ENCODE measurements at regions not wholly inside any gene's neighbourhood (a gene's known extent, or its start where the extent isn't known, plus 50 kb on each side); places are given as distances from the start of the nearest gene placed in this dataset.

- Histone ChIP-seq H2AFZ (ENCODE audit: low read depth, low read length) (no peak overlapping the region), H3K36me3 (ENCODE audit: control insufficient read depth, insufficient read depth, low read length) (no peaks in the 10 kb centered on the region), H3K27ac (ENCODE audit: extremely low read depth, low read depth, low read length) (no peak overlapping the region), H3K9me3 (replicated peaks; ENCODE audit: control insufficient read depth, insufficient read depth, low read depth, low read length) (no peaks in the 10 kb centered on the region; the same call in 1 of the 2 replicates), H3K27me3 (ENCODE audit: control insufficient read depth in 2 of 2, insufficient read depth in 2 of 2, low read length in 2 of 2) (no peaks in the 10 kb centered on the region), H3K4me2 (ENCODE audit: insufficient read depth, low read length) (no peak overlapping the region), H3K4me1 (replicated peaks in 1 of 2; ENCODE audit: control insufficient read depth in 2 of 2, insufficient read depth in 2 of 2, low read length in 2 of 2) (no peaks in the 10 kb centered on the region), H3K9ac (ENCODE audit: insufficient read depth in 1 of 2, low read depth in 2 of 2, low read length in 2 of 2) (no peak overlapping the region), H4K20me1 (replicated peaks; ENCODE audit: control insufficient read depth, insufficient read depth, low read length) (no peaks in the 10 kb centered on the region), H3K4me3 (no peak overlapping the region), H3K9me1 (ENCODE audit: control insufficient read depth, insufficient read depth, low read length) (no peaks in the 10 kb centered on the region), H3K79me2 (ENCODE audit: control insufficient read depth, insufficient read depth, low read length) (no peaks in the 10 kb centered on the region)
- no peak for ATAC-seq
- ChIA-PET CTCF (ENCODE audit: low intra/inter-chr PET ratio) (no interaction called here), POLR2A (interaction anchor here (1.2 kb wide), 1 partner anchor 11 kb away, joined by 3 read pairs; no protein-coding TSS in a partner anchor)
- no peak for FAIRE-seq
- BruUV-seq (replicated peaks): no TSS peak
- WGBS (ENCODE audit: insufficient coverage, low coverage, missing lambda C conversion rate): 2% methylated on average over 6 of the region's 6 CpGs
- intact Hi-C loops (cut with micrococcal nuclease) (no loop called here), in situ Hi-C loops (cut with MboI) (no loop called here)
- no peak for DNase-seq (ENCODE audit: extremely low read depth in 1 of 4, low spot score in 3 of 4)
- no peak for TF ChIP-seq CBX3 (IDR thresholded peaks at IDR 0.05; ENCODE audit: borderline replicate concordance in 1 of 2, low read length in 2 of 2)
- TF ChIP-seq ZNF134 (CRISPR knock-in tag; conservative IDR thresholded peaks at IDR 0.05): no peak
- TF ChIP-seq DEAF1 (CRISPR knock-in tag; IDR thresholded peaks at IDR 0.05): no peak
- TF ChIP-seq ZNF586 (CRISPR knock-in tag; conservative IDR thresholded peaks at IDR 0.05): no peak
- no peak for TF ChIP-seq POLR2AphosphoS2 (IDR thresholded peaks at IDR 0.05; ENCODE audit: low read length)
- TF ChIP-seq XRCC4 (IDR thresholded peaks at IDR 0.05; ENCODE audit: extremely low read depth, insufficient read depth, insufficient read length): no peak
- TF ChIP-seq, protein P1, sequence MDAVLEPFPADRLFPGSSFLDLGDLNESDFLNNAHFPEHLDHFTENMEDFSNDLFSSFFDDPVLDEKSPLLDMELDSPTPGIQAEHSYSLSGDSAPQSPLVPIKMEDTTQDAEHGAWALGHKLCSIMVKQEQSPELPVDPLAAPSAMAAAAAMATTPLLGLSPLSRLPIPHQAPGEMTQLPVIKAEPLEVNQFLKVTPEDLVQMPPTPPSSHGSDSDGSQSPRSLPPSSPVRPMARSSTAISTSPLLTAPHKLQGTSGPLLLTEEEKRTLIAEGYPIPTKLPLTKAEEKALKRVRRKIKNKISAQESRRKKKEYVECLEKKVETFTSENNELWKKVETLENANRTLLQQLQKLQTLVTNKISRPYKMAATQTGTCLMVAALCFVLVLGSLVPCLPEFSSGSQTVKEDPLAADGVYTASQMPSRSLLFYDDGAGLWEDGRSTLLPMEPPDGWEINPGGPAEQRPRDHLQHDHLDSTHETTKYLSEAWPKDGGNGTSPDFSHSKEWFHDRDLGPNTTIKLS (IDR thresholded peaks at IDR 0.05; ENCODE audit: borderline replicate concordance, low read depth): no peak
- no peak for TF ChIP-seq ZNF232 (CRISPR knock-in tag; IDR thresholded peaks at IDR 0.05)
- no peak for TF ChIP-seq NFXL1 (CRISPR knock-in tag; IDR thresholded peaks at IDR 0.05)
- TF ChIP-seq MAFG (tag; conservative IDR thresholded peaks at IDR 0.05): no peak
- TF ChIP-seq KDM1A (IDR thresholded peaks at IDR 0.05): no peak
- no peak for TF ChIP-seq FOXK2 (conservative IDR thresholded peaks at IDR 0.05 in 1 of 2, IDR thresholded peaks at IDR 0.05 in 1 of 2; ENCODE audit: low read depth in 2 of 2)
- TF ChIP-seq FOXK1 (CRISPR knock-in tag; IDR thresholded peaks at IDR 0.05; ENCODE audit: borderline replicate concordance): no peak
- TF ChIP-seq HDAC6 (IDR thresholded peaks at IDR 0.05; ENCODE audit: low read depth, low read length): no peak
- no peak for TF ChIP-seq ZFX (CRISPR knock-in tag; IDR thresholded peaks at IDR 0.05)
- no peak for TF ChIP-seq RBM17 (IDR thresholded peaks at IDR 0.05; ENCODE audit: borderline replicate concordance, low read depth, low read length)
- TF ChIP-seq, protein P2, sequence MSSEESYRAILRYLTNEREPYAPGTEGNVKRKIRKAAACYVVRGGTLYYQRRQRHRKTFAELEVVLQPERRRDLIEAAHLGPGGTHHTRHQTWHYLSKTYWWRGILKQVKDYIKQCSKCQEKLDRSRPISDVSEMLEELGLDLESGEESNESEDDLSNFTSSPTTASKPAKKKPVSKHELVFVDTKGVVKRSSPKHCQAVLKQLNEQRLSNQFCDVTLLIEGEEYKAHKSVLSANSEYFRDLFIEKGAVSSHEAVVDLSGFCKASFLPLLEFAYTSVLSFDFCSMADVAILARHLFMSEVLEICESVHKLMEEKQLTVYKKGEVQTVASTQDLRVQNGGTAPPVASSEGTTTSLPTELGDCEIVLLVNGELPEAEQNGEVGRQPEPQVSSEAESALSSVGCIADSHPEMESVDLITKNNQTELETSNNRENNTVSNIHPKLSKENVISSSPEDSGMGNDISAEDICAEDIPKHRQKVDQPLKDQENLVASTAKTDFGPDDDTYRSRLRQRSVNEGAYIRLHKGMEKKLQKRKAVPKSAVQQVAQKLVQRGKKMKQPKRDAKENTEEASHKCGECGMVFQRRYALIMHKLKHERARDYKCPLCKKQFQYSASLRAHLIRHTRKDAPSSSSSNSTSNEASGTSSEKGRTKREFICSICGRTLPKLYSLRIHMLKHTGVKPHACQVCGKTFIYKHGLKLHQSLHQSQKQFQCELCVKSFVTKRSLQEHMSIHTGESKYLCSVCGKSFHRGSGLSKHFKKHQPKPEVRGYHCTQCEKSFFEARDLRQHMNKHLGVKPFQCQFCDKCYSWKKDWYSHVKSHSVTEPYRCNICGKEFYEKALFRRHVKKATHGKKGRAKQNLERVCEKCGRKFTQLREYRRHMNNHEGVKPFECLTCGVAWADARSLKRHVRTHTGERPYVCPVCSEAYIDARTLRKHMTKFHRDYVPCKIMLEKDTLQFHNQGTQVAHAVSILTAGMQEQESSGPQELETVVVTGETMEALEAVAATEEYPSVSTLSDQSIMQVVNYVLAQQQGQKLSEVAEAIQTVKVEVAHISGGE (CRISPR knock-in tag; IDR thresholded peaks at IDR 0.05): no peak
These were observed 186.4 kb upstream of the CDH13 start for GRCh38 chr16:82440336-82440735.

Measured in K562 (cell line).